HG02973 (cell line): ENCODE measurements at regions not wholly inside any gene's neighbourhood (a gene's known extent, or its start where the extent isn't known, plus 50 kb on each side); places are given as distances from the start of the nearest gene placed in this dataset.

Source experiments
- ATAC-seq: cut with Tn5 transposase; IDR thresholded peaks from one replicate; pipeline ENCODE4 v1.9.1; 2021; ENCODE audit warnings: moderate library complexity; ENCODE audit not compliant: unreplicated experiment

DNA sequence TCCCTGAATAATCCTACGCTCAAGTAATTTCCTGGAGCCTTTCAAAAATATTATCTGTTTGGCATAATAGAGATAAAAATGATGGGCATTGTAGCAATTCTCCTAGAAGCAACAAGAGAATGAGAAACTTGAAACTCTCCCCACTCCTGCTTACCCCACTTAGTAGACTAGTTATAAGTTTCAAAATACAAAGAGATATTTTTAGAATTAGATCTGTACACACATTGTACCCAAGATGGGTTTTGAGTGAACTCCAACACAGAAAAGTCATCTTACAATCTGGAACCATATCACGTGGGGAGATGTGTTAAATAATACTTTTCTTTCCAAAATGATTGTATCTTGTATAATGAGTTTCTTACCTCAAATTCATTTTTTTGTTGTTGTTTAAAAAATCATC is 484.9 kb downstream of the LPIN1 start:
- ATAC-seq: no peak

DNA sequence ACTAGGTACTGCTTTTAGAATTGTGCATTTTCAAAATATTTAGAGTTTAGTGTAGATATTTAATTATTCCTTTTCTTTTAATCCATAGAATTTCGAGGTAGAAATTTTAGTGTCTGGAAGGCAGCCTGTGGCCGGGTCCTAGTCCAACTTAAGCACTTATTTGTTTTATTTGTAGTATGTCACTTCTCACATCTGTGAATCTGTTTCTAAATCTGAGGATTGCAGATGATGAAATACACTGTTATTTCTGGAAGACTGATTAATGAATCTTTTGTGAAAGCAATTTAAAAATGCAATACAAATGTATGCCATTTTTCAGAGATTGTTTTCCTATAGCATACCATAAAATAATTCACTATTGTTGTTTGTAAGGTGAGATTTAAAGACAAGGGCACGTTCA is 483.9 kb upstream of the TRIB2 start:
- ATAC-seq: no peak

DNA sequence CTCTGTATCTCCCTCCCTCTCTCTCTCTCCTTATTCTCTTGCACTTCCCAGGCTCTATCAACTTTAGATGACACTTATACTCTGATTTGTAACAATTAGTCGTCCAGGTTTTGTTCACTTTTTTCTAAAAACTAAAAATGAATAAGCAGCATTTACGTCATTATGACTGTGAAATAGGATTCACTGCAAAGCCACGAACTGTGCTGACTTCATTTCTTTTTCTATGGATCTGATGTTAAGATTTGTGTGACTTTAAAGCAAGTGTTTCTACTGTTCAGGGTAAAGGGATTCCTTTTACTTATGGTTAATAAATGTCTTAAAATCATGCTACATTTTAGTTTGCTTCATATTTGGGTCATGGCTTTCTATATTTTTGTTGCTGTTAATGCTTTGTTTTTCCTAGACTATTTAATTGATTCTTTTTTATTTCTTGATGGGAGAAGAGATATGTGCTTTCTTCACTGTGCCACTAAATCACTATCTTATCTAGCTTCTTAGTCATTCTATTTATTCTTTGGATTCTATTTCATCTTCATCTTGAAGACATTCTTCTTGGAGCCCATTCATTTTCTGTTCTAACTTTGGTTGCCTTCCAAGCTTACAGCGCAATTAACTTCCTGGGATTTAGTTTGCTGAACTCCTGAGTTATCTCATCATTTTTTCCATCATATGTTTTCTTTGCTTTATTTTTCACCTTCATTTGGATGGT is 480.4 kb upstream of the TRIB2 start:
- ATAC-seq: no peak

DNA sequence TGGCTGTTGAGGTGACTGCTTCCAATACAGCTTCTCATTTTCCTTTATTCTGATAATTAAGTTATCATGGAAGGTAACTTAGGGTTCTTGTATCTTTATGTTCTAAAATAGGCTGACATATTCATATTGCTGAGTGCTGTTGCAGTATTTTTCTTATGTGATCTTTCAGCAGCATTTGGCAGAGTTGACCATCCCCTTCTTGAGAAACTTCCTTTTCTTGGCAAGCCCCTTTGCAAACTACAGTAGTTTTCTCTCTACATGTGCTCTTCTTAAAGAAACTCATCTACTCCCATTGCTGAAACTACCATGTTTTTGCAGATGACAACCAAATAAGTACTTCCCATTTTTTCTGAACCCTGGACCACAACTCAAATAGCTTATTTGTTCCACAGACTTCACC is 476.5 kb upstream of the TRIB2 start:
- ATAC-seq: no peak

DNA sequence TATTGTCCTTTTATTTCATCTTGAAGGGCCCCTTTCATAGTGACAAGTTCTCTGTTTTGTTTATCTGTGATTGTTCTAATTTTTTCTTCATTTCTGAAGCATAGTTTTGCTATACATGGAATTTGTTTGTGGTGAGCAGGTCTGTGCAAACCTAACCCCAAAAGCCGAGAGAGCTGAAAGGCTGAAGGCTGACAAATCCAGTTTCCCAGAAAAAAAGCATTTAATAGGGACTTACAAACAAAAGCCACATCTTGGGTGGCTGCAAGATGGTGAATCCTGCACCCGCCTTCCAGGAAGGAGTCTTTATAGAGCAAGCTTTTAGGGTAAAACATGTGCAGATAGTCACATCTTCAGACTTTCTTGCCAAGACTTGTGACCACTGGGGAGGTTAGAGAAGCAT is 473.4 kb upstream of the TRIB2 start:
- no peak for ATAC-seq

DNA sequence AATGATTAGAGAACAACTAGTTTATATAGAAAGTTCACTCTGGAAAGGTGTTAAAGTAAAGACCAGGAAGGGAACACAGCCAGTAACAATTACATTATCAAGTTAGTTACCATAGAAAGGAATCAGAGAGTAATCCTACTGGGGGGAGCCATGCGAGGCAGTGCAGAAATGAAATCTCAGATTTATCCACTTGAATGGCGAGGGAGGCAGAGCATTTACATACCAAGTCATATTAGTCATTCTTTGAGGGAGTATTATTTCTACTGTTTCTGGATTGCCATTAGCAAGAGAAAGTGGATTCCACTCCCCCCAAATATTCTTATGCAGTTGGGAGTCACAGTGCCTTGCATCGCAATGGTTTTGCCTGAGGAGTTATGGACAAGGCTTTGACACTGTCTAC is 472.7 kb upstream of the TRIB2 start:
- ATAC-seq: no peak

DNA sequence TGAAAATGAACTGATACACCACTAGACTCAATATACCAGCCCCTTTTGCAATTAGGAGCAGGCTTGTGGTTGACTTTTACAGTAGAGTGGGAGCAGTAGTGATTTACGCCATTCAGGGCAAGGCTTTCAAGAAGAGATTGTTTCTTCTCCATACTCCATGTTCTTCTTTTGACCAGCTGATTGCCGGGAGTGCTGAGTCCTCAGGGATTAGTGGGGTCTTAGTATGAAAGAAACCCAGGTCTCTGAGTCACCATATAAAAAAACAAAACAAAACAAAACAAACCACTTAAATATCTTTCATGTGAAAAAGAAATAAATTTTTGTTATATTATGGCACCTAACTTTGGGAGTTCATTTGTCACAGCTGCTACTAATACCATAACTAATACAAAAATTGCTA is 465.6 kb upstream of the TRIB2 start:
- ATAC-seq: no peak

DNA sequence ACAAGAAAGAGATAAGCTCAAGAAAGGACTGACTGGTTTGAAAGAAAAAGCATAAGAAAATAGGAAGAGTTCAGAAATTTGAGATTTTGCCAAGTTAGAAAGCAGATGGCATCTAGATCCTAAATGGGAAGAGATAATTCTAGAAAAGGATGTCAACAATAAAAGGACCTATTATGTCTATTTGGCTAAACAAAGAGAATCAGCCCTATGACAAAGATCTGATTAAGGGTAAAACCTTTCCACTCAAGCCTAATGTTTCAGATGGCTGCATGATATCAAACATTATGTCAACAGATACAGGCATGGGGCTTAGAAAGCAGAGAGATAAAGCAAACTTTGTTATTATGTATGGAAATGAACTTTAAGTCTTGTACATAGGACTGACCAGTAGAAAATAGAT is 465.0 kb upstream of the TRIB2 start:
- ATAC-seq: no peak

DNA sequence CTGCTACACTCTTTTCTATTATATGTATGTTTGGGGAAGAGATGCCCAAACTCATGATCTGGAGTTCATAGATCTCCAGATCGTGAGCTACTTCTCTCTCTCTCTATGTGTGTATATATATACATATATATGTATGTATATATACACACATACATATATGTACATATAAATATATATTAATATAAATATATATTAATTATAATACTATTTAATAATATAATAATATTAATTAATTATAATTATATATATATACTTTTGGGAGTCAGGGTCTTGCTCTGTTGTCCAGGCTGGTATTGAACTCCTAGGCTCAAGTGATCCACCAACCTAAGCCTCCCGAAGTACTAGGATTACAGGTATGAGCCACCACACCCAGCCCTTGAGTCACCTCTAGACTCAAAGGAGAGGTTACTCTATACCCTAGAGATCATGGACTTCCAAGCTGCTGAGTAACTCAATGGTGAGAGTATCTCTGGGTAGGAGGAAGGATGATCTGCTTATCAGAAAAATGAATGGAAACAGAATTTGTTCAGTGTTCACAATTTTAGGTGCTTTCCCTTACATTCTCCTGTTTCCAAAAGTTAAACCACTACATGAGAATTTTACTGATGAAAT is 463.5 kb upstream of the TRIB2 start:
- ATAC-seq: no peak

DNA sequence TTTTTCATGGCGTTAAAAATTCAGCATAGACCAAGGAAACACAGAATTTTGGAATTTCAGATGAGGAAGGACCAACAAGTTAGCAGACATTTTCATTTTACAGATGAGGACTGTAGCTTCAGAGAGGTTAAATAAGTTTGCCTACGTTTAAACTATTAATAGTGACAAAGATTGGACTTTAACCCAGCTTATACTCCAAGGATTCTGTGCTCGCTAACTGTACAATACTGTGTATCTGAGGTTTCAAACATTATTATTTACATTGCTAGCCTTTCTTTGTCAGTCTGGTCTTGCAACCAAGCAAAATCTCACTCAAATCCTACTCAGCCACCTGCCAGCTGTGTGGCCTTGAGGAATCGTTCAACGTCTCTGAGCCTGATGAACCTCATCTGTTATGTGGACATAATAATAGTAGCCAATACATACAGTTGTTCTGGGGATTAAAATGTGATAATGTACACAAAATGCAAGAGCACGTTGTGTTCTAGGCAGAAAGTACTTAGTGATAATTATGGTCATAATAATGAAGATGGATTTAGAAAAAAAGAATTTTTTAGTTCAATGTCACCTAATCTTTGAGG is 462.4 kb upstream of the TRIB2 start:
- no peak for ATAC-seq

DNA sequence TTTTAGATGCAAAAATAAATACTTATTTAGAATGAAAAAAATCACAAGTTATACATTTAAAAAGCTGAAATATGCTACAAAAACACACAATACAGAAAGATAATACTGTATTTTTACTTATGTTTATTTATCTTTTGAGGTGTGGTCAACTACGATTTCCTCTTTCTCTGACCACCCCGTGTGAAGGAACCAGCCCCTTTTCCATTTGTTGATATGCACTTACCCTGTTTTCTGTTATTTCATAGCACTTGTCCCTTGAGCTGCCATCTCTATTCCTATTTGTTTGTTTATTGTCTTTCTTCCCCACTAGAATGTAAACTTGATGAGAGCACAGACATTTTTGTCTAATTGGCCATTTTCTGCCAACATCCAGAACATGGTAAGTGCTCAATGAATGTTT is 460.5 kb upstream of the TRIB2 start:
- ATAC-seq: no peak

DNA sequence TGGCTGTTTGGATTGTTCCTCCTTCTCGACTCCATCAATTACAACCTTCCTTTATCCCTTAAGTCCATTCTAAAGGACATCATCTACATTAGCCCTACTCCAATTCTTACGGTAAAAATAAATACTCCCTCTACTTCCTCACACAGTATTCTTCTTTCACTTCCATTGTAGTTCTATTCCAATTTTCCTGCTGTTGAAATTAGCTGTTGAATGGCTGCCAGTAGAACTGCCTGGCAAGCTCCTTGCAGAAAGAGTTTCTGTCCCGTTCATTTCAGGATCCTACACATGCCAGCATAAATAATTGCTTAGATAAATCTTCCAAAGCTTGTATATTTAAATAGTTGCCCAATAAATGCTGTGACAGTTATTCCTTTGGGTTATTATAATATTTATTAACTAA is 459.3 kb upstream of the TRIB2 start:
- ATAC-seq: no peak

DNA sequence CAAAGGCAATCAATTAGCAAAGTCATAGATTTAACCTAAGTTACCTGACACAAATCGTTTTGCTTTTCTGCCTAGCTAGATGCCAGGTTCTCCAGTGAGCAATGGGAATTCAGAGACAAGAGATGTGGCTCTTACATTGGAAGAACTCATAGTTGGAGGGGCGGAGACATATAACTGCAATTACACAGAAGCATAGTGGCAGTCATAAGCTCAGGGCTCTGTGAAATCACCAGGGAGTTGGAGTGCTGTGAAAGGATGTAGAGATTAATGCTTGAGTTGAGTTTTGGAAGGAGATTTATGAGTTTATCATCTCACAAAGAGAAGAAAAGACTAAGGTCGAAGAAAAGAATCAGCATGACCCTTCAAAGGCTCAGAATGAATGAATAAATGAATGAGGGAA is 457.2 kb upstream of the TRIB2 start:
- ATAC-seq: no peak

DNA sequence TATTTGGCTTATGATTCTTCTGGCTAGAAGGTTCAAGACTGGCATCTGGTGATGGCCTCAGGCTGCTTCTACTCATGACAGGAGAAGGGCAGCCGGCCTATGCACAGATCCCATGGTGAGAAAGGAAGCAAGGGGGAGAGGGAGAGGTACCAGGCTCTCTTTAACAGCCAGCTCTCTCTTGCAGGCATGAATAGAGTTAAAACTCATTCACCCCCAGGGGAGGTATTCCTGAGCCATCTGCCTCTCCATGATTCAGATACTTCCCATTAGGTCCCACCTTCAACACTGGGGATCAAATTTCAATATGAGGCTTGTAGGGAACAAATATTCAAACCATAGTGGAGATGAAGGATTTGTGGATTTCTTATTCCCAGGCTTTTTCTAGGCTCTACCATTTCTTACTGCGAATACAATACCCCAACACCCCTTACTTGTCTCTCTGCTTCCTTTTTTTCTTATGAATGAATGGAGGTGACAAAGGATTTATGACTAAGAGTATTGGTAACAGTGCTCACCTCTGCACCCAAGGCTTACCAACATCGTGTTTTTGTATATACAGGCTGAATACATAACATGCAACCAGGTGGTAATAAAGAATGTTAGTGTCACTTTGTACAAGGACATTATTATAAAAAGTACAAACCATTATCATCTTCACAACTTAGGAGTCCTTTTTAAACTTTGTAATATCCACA is 454.6 kb upstream of the TRIB2 start:
- ATAC-seq: peak; percentile 34

DNA sequence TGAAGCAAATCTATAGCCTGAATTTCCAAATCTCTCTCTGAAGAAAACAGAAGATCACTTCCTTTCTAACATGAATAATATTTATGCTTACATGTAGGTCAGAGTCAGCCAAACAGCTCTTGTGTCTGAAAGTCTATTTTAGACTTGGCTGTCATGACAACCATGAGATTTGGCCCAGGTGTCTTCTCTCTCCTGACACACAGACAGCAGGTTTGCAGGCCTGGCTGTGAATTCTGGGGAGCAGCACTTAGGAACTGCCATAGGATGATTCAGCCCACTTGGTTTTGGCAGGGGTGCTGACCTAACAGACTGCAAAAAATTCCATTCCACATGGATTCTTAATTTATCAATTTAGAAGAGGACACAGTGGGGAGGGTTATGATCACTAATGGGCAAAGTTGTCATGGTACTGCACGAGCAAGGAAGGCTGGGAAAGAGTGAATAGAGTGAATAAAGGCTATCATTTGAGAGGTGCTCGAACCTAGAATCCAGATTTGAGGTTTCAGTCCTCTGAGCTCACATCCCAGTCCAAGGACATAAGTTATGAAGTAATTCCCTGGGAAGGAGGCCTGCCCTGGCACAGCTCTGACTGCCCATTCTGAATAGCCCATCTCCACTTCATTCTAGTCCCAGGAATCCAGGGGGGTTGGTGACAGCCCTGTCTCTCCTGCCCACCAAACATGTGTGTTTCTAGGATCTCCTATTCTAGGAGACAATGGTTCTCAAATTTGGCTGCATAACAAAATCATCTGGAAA is 453.9 kb upstream of the TRIB2 start:
- peak; percentile 90 for ATAC-seq

DNA sequence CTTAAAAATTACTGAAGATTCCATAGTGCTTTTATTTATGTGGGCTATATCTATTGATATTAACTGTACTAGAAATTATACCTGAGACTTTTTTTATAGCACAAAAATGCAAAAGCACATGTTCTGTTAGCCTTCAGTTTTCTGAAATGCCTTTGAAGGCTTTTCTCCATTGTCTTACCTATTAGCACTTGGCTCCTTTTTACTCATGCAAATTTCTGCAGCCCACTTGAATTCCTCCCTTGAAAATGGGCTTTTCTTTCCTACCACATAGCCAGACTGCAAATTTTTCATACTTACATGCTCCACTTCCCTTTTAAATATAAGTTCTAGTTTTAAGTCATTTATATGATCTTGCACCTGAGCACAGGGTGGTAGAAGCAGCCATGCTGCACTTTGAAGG is 453.0 kb upstream of the TRIB2 start:
- ATAC-seq: no peak

DNA sequence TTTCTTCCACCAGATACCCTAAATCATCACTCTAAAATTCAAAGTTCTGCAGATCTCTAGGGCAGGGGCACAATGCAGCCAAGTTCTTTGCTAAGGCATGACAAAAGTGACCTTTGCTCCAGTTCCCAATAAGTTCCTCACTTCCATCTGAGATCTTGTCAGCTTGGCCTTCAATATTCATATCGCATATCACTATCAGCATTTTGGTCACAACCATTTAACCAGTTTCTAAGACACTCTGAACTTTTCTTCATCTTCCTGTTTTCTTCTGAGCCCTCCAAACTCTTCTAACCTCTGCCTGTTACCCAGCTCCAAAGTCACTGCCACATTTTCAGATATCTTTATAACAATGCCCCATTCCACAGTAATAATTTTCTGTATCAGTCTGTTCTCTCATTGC is 452.6 kb upstream of the TRIB2 start:
- ATAC-seq: no peak

DNA sequence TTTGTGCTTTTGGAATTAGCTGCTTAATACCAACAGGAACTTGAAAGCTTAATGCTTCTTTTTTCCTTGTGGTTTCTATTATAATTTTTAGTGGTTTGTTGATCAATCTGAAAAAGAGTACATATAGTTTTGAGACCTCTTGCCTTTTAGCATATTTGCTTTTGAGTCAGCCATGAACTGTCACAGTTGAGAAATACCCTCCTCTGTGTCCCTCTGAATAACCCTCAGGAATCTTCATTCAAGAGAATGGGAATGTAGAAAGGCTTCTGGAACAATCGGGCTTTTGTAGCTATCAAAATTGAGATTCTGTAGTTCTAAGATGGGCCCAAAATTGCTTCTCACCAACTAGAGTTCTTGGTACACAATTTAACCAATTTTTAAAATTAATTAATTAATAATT is 451.1 kb upstream of the TRIB2 start:
- ATAC-seq: no peak

DNA sequence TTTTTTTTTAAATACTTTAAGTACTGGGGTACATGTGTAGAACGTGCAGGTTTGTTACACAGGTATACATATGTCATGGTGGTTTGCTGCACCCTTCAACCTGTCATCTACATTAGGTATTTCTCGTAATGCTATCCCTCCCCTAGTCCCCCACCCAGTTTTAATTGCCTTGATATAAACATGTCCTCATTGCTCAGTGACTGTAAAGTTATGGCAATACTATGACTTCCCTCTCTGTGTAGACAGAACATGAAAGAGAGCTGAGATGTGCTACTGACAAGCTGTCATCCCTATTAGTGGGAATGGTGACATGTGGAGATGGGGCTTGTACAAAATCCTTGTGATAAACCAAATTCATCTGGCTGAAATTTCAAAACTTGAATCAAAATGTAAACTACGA is 449.7 kb upstream of the TRIB2 start:
- ATAC-seq: no peak

DNA sequence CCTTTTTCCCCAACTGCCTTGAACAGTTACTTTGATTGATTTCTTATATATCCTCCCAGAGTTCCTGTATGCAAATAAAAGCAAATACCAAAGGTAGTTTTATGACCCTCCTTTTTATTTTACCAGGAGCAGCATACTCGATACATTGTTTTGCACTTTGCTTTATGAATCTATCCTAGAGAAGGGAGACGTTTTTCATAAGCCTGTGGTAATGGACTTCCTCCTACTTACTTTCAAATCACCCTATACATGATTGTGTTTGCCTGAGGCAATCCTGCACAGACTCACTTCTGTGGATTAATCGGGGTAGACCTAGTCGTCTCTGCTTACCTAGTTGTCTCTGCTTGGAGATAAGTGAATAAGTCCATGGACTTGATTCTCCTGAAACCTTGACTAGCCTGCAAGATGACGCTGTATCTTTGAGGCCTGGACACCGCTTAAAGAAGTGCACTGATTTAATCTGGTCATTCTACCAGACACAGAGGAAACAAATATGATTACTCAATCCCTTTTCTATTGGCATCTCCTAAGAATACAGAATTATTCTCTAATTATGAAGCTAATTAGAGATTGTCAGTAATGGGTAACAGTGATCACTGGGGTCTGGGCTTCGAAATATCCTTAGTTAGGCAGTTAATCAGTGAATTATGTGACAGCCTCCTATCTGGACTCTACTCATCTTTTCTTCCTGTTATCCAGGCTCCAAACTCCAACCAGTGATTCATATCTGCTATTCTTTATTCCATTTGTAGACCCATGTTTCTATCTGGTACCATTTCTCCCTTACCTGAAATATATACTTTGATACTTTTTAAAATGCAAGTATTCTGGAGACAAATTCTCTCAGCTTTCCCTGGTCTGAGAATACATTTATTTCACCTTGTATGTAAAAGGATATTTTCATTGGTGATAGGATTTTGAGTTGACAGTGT is 447.4 kb upstream of the TRIB2 start:
- ATAC-seq: no peak
